ENCODE measurements at regions not wholly inside any gene's neighbourhood (a gene's known extent, or its start where the extent isn't known, plus 50 kb on each side); places are given as distances from the start of the nearest gene placed in this dataset.

DNA sequence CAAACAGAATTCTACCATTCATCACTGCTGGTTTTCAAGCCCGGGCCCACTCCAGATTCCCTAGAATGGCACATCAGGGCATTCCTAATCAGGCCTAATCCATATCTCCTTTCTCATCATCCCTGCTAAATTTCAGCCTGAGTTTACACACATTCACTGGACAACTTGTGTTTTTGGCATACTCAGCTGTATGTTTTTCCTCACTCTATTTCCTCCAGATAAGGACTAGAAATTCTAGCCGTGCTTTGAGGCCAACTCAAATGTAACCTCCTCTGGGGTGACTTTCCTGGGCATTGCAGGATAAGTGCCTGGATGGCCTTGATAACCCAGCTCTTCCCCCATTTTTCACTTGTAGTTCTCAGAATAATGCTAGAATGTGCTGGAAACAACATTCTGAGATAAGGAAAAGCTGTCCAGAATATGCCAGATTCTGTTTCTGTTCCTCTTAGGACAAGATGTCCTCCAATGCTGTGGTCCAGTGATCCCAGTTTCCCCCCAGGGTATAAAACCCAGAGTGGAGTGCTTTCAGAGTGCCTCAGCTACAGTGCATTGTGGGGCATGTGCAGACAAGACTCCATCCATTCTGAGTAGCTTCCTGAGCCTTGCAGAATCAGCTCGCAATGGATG lies 66.9 kb upstream of the CLDN10 start:
- Histone ChIP-seq H3T11ph (ENCODE audit: low read length) (no peak overlapping the region), H4K20me1 (ENCODE audit: control insufficient read depth, insufficient read depth, insufficient read length) (no peaks in the 10 kb centered on the region), H3K27ac (ENCODE audit: insufficient read length, low read depth, low read length) (no peak overlapping the region), H3K4me1 (ENCODE audit: insufficient read depth, low read length) (no peaks in the 10 kb centered on the region), H3K79me2 (ENCODE audit: insufficient read depth, low read length) (no peaks in the 10 kb centered on the region), H3K4ac (ENCODE audit: low read depth, low read length) (no peak overlapping the region), H4K91ac (ENCODE audit: insufficient read length, low read depth, low read length) (no peak overlapping the region), H2BK20ac (ENCODE audit: low read depth, low read length, poor library complexity, severe bottlenecking) (no peak overlapping the region), H3K56ac (ENCODE audit: insufficient read length, low read depth, low read length) (no peak overlapping the region), H3K18ac (ENCODE audit: insufficient read length, low read depth, low read length) (no peak overlapping the region), H3K14ac (ENCODE audit: insufficient read depth, low read length) (no peak overlapping the region), H2BK15ac (ENCODE audit: low read depth, low read length) (no peak overlapping the region), H2BK12ac (ENCODE audit: insufficient read length, low read depth, low read length) (no peak overlapping the region), H2BK120ac (ENCODE audit: low read depth, low read length, poor library complexity, severe bottlenecking) (no peak overlapping the region), H3K9me3 (ENCODE audit: control insufficient read depth, low read depth, low read length) (no peaks in the 10 kb centered on the region), H2AK5ac (ENCODE audit: insufficient read length, low read length) (no peak overlapping the region), H3K27me3 (ENCODE audit: insufficient read depth, low read length) (no peaks in the 10 kb centered on the region), H3K23ac (ENCODE audit: insufficient read length, low read depth, low read length) (no peak overlapping the region), H2AFZ (ENCODE audit: low read length) (no peak overlapping the region), H3K79me1 (ENCODE audit: insufficient read depth, low read depth, low read length, poor library complexity, severe bottlenecking) (no peaks in the 10 kb centered on the region), H2BK5ac (ENCODE audit: insufficient read length, low read length) (no peak overlapping the region), H4K8ac (replicated peaks; ENCODE audit: insufficient read length, low read depth, low read length) (no peak overlapping the region), H3K23me2 (ENCODE audit: insufficient read length, low read depth, low read length, poor library complexity, severe bottlenecking) (no peaks in the 10 kb centered on the region), H3K4me2 (ENCODE audit: insufficient read depth, insufficient read length, low read length) (no peak overlapping the region), H4K5ac (ENCODE audit: insufficient read length, low read depth, low read length) (no peak overlapping the region), H3K9ac (ENCODE audit: extremely low read depth, insufficient read length, low read length) (no peak overlapping the region)
- WGBS (ENCODE audit: extremely low coverage, insufficient read length, low lambda C conversion rate) = no CpG with 5 or more reads among the region's 3 CpGs
- TF ChIP-seq, protein P1, sequence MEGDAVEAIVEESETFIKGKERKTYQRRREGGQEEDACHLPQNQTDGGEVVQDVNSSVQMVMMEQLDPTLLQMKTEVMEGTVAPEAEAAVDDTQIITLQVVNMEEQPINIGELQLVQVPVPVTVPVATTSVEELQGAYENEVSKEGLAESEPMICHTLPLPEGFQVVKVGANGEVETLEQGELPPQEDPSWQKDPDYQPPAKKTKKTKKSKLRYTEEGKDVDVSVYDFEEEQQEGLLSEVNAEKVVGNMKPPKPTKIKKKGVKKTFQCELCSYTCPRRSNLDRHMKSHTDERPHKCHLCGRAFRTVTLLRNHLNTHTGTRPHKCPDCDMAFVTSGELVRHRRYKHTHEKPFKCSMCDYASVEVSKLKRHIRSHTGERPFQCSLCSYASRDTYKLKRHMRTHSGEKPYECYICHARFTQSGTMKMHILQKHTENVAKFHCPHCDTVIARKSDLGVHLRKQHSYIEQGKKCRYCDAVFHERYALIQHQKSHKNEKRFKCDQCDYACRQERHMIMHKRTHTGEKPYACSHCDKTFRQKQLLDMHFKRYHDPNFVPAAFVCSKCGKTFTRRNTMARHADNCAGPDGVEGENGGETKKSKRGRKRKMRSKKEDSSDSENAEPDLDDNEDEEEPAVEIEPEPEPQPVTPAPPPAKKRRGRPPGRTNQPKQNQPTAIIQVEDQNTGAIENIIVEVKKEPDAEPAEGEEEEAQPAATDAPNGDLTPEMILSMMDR (conservative IDR thresholded peaks at IDR 0.05) = no peak
- Mint-ChIP-seq H3K9me3 (peaks cover 10 to 15% of the 10 kb centered on the region in 2 experiments; a peak in 4 of 5 replicates), H3K4me1 (no peaks in the 10 kb centered on the region), H3K27me3 (ENCODE audit: low read depth) (peaks cover 7% of the 10 kb centered on the region), H3K36me3 (ENCODE audit: insufficient read depth in 1 of 3, low read depth in 3 of 3) (peaks cover 0 to 7% (median 0%) of the 10 kb centered on the region in 3 experiments; a peak in 4 of 7 replicates), H3K4me3 (no peak overlapping the region), H3K27ac (no peak overlapping the region)
- DNase-seq = no peak

Measured in H9 (cell line).